GM23338 (cell line): ENCODE measurements at regions not wholly inside any gene's neighbourhood (a gene's known extent, or its start where the extent isn't known, plus 50 kb on each side); places are given as distances from the start of the nearest gene placed in this dataset.
A peak's percentile ranks its signal among the peaks of the same experiment; 100 is the strongest.

ENCODE experiments used
- ATAC-seq: fragments of 200-7000 bp; cut with Tn5 transposase; 3 replicates; pipeline ENCODE4 v1.9.1; 2020
- DNase-seq: peaks from one replicate; pipeline ENCODE4 v3.0.0-alpha.2; 2015; ENCODE audit warnings: low spot score
- H2AFZ ChIP-seq: fragments of 200-600 bp; sonication (generic); 2 replicates; pipeline ENCODE4 v1.8.0; 2016; ENCODE audit warnings: antibody characterized with exemption, mild to moderate bottlenecking, moderate library complexity
- H3F3A ChIP-seq: fragments of 200-600 bp; sonication (generic); replicated peaks from 2 replicates; pipeline ENCODE4 v1.8.0; 2017; ENCODE audit warnings: antibody characterized with exemption, mixed run types, low read depth
- H3K27ac ChIP-seq: fragments of 200-600 bp; sonication (generic); 2 replicates; pipeline ENCODE4 v1.6.1; 2016; ENCODE audit warnings: low read depth
- H3K27me3 ChIP-seq: fragments of 200-600 bp; sonication (generic); 2 replicates; pipeline ENCODE4 v1.8.0; 2016; ENCODE audit warnings: mild to moderate bottlenecking, mixed run types, moderate library complexity; ENCODE audit not compliant: insufficient read depth
- H3K36me3 ChIP-seq: fragments of 200-600 bp; sonication (generic); 2 replicates; pipeline ENCODE4 v1.8.0; 2016; ENCODE audit warnings: mild to moderate bottlenecking; ENCODE audit not compliant: insufficient read depth
- H3K4me1 ChIP-seq: fragments of 200-600 bp; sonication (generic); 2 replicates; pipeline ENCODE4 v1.8.0; 2016; ENCODE audit warnings: mild to moderate bottlenecking, moderate library complexity; ENCODE audit not compliant: insufficient read depth
- H3K4me2 ChIP-seq: fragments of 200-600 bp; sonication (generic); 2 replicates; pipeline ENCODE4 v1.7.1; 2017; ENCODE audit warnings: mixed run types
- H3K4me3 ChIP-seq: fragments of 200-600 bp; sonication (generic); 2 replicates; pipeline ENCODE4 v1.6.1; 2016; ENCODE audit warnings: mixed run types
- H3K79me2 ChIP-seq: fragments of 200-600 bp; sonication (generic); replicated peaks from 2 replicates; pipeline ENCODE4 v1.8.0; 2017; ENCODE audit warnings: mild to moderate bottlenecking; ENCODE audit not compliant: insufficient read depth
- H3K9me2 ChIP-seq: fragments of 200-600 bp; sonication (generic); 2 replicates; pipeline ENCODE4 v1.8.0; 2017; ENCODE audit not compliant: insufficient read depth
- H4K20me1 ChIP-seq: fragments of 200-600 bp; sonication (generic); replicated peaks from 2 replicates; pipeline ENCODE4 v1.8.0; 2017; ENCODE audit warnings: mild to moderate bottlenecking; ENCODE audit not compliant: insufficient read depth
- H3K27ac Mint-ChIP-seq: 2 replicates; pipeline ENCODE4 v1.8.0; 2020; ENCODE audit warnings: inconsistent platforms, mild to moderate bottlenecking, moderate library complexity, mixed read lengths
- H3K27me3 Mint-ChIP-seq: 3 replicates; pipeline ENCODE4 v1.8.0; 2022; ENCODE audit warnings: low read depth, mild to moderate bottlenecking, moderate library complexity, mixed read lengths, inconsistent platforms; ENCODE audit not compliant: insufficient read depth, poor library complexity
- H3K36me3 Mint-ChIP-seq: 3 replicates; pipeline ENCODE4 v1.8.0; 2021; ENCODE audit warnings: low read depth, mild to moderate bottlenecking, inconsistent platforms, moderate library complexity, mixed read lengths
- H3K4me1 Mint-ChIP-seq: 3 replicates; pipeline ENCODE4 v1.8.0; 2020; ENCODE audit warnings: mild to moderate bottlenecking, inconsistent platforms, mixed read lengths
- H3K4me3 Mint-ChIP-seq: 3 replicates; pipeline ENCODE4 v1.8.0; 2021; ENCODE audit warnings: moderate library complexity, mild to moderate bottlenecking, inconsistent platforms, mixed read lengths
- H3K9me3 Mint-ChIP-seq: 3 replicates; pipeline ENCODE4 v1.8.0; 2020; ENCODE audit warnings: moderate library complexity, mild to moderate bottlenecking, inconsistent platforms, mixed read lengths
- CTCF ChIP-seq, 2 experiments: fragments of 200-600 bp in 1 of 2; sonication (generic) in 1 of 2; conservative IDR thresholded peaks; 2 replicates each; pipeline versions ENCODE4 v1.5.1 to v1.6.1; 2016 to 2017; ENCODE audit warnings: antibody characterized with exemption in 2 of 2, low read depth in 2 of 2, mild to moderate bottlenecking in 2 of 2, moderate library complexity in 1 of 2
- EZH2phosphoT487 ChIP-seq: fragments of 200-600 bp; sonication (generic); IDR thresholded peaks from one replicate; pipeline ENCODE4 v1.8.1; 2018; ENCODE audit warnings: antibody characterized with exemption; ENCODE audit not compliant: unreplicated experiment
- NANOG ChIP-seq: IDR thresholded peaks from 2 replicates; pipeline ENCODE4 v1.6.1; 2016; ENCODE audit warnings: antibody characterized with exemption, borderline replicate concordance
- ZNF331 ChIP-seq: fragments of 250-450 bp; sonication (Bioruptor Pico); IDR thresholded peaks from 2 replicates; pipeline ENCODE4 v1.5.0; 2020; ENCODE audit warnings: low read depth, mild to moderate bottlenecking, moderate library complexity
- ZNF462 ChIP-seq: fragments of 250-450 bp; sonication (Bioruptor Pico); IDR thresholded peaks from 2 replicates; pipeline ENCODE4 v1.5.0; 2020; ENCODE audit warnings: mild to moderate bottlenecking, moderate library complexity

GRCh38 chr20:48403167-48403761 lies 424.5 kb downstream of the PREX1 start (continued):
- no peak for TF ChIP-seq CTCF (conservative IDR thresholded peaks at IDR 0.05; ENCODE audit: low read depth in 2 of 2)

GRCh38 chr20:48401359-48401758 lies 426.4 kb downstream of the PREX1 start:
- Histone ChIP-seq H3K79me2 (no peaks in the 10 kb centered on the region), H3K36me3 (no peaks in the 10 kb centered on the region), H4K20me1 (no peaks in the 10 kb centered on the region), H3F3A (no peaks in the 10 kb centered on the region), H3K4me3 (no peak overlapping the region), H2AFZ (no peak overlapping the region), H3K4me1 (peaks cover 3% of the 10 kb centered on the region; the same call in 1 of the 2 replicates), H3K27ac (no peak overlapping the region), H3K4me2 (no peak overlapping the region), H3K9me2 (no peaks in the 10 kb centered on the region), H3K27me3 (no peaks in the 10 kb centered on the region)
- Mint-ChIP-seq H3K36me3 (no peaks in the 10 kb centered on the region), H3K4me3 (no peak overlapping the region), H3K27ac (no peak overlapping the region), H3K4me1 (peaks cover 18% of the 10 kb centered on the region), H3K27me3 (peaks cover 2% of the 10 kb centered on the region), H3K9me3 (no peaks in the 10 kb centered on the region)
- ATAC-seq, result no peak
- TF ChIP-seq NANOG, result no peak
- no peak for DNase-seq

- peaks cover 16% of the 10 kb centered on the region for H3K4me1 Mint-ChIP-seq
- Histone ChIP-seq H3K4me3 (no peak overlapping the region), H3K4me2 (no peak overlapping the region), H3K27ac (no peak overlapping the region), H3K27me3 (no peaks in the 10 kb centered on the region), H4K20me1 (no peaks in the 10 kb centered on the region), H2AFZ (no peak overlapping the region), H3K4me1 (no peaks in the 10 kb centered on the region), H3K36me3 (no peaks in the 10 kb centered on the region), H3F3A (no peaks in the 10 kb centered on the region), H3K79me2 (no peaks in the 10 kb centered on the region), H3K9me2 (no peaks in the 10 kb centered on the region)
- no peaks in the 10 kb centered on the region for H3K36me3 Mint-ChIP-seq
- ATAC-seq (peak; percentile 22; the same call in 2 of the 3 replicates), DNase-seq (no peak)
- H3K27me3 Mint-ChIP-seq, result peaks cover 2% of the 10 kb centered on the region
- H3K9me3 Mint-ChIP-seq, result no peaks in the 10 kb centered on the region
- no peak overlapping the region for H3K4me3 Mint-ChIP-seq
- H3K27ac Mint-ChIP-seq, result no peak overlapping the region
- no peak for TF ChIP-seq ZNF462 (CRISPR knock-in tag)
- no peak for TF ChIP-seq EZH2phosphoT487
- TF ChIP-seq NANOG, result no peak
- TF ChIP-seq ZNF331, result no peak
Observed at GRCh38 chr20:48400009-48400408, 427.8 kb downstream of the PREX1 start.
